Neuron (in vitro differentiated cells): ENCODE measurements at regions not wholly inside any gene's neighbourhood (a gene's known extent, or its start where the extent isn't known, plus 50 kb on each side); places are given as distances from the start of the nearest gene placed in this dataset.
A peak's percentile ranks its signal among the peaks of the same experiment; 100 is the strongest.

Source experiments
- H2AFZ ChIP-seq: one replicate; pipeline ENCODE4 v1.6.1; 2013; ENCODE audit warnings: low read depth, mild to moderate bottlenecking, inconsistent platforms, low read length, moderate library complexity
- H3K27me3 ChIP-seq: one replicate; pipeline ENCODE4 v1.6.1; 2013; ENCODE audit warnings: low read length; ENCODE audit not compliant: insufficient read depth
- H3K36me3 ChIP-seq: one replicate; pipeline ENCODE4 v1.6.1; 2013; ENCODE audit warnings: low read length; ENCODE audit not compliant: insufficient read depth
- H3K4me1 ChIP-seq: one replicate; pipeline ENCODE4 v1.6.1; 2013; ENCODE audit warnings: low read length; ENCODE audit not compliant: insufficient read depth
- H3K4me3 ChIP-seq: 2 replicates; pipeline ENCODE4 v1.5.1; 2013; ENCODE audit warnings: mild to moderate bottlenecking, low read length, moderate library complexity
- H3K9me3 ChIP-seq: one replicate; pipeline ENCODE4 v1.6.1; 2013; ENCODE audit warnings: low read length

DNA sequence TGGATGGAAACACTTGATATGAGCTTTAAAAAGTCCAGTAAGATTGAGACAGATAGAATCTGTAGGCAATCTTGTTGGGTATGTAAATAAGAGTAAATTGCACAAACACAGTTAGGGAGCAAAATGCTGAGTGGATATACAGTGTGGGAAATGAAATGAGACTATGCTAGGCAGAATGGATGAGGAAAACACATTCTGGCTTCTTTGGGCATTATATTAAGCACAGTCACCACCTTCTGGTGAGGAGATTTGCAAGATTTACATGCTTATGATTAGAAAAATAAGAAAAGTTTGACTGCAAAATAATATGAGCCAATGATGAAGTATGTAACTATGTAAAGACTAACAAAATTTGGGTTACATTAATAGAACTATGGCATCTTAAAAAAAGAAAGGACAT lies 2165.0 kb upstream of the CELF4 start:
- Histone ChIP-seq H2AFZ (no peak overlapping the region), H3K9me3 (no peaks in the 10 kb centered on the region), H3K36me3 (no peaks in the 10 kb centered on the region), H3K4me1 (peaks cover 15% of the 10 kb centered on the region), H3K27me3 (no peaks in the 10 kb centered on the region), H3K4me3 (no peak overlapping the region)

DNA sequence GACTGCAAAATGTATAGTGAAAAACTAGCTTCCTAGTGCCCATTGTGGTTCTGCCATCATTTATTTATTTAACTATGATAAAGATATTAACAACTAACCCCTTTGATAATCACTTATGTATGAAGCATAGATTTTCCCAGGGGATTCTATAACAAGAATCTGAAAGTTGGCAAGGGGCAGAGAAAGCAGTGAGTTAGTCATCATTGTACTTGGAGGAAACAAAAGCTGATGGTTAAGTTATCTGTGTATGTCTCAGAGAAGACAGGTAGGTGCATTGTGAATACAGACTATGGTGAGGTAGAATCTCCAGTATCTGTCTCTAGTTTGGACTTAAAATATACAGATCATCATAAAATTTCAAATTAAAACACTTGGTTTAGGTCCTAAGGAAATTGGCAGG lies 2159.1 kb upstream of the CELF4 start:
- Histone ChIP-seq H2AFZ (no peak overlapping the region), H3K4me1 (peaks cover 10% of the 10 kb centered on the region), H3K9me3 (no peaks in the 10 kb centered on the region), H3K4me3 (no peak overlapping the region), H3K27me3 (no peaks in the 10 kb centered on the region), H3K36me3 (no peaks in the 10 kb centered on the region)

DNA sequence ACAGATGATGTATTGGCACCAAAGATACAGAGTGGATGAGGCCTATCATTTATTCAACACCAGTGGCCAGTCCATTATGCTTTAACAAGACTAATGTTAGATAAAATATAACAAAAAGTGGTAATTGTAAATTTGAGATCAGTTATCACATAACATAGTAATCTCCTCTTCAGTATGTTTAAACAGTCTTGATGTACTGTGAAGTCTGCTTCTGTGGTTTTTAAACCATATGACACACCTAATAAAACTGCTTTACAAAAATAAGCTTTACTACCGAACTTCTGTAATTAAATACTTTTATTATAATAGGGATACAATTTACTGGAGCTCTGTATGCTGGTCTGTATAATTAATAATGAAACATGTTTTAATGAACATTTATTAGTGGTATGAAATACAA lies 2156.1 kb upstream of the CELF4 start:
- H3K9me3 ChIP-seq = no peaks in the 10 kb centered on the region
- no peak overlapping the region for H3K4me3 ChIP-seq
- H2AFZ ChIP-seq = no peak overlapping the region

DNA sequence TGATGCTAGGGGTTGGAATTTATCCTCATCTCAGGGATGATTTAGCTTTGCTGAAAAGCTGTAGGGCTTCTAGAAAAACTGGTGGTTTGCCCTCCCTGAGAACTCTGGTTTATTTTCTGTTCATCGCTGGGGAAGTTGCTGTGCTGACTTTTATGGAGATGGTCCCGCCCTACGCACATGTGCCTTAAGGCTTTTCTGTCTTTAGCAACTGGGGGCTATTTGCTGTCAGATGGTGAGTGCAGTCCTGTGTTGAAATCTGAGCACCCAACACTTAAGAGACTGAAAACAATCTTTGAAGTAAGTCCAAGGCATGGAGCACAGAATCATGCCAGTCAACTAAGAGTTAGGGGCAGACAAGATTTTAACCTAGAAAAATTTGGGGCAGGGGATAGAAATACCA lies 2148.4 kb upstream of the CELF4 start:
- Histone ChIP-seq H3K4me3 (no peak overlapping the region), H3K27me3 (no peaks in the 10 kb centered on the region), H2AFZ (no peak overlapping the region), H3K36me3 (no peaks in the 10 kb centered on the region), H3K4me1 (peaks cover 13% of the 10 kb centered on the region), H3K9me3 (no peaks in the 10 kb centered on the region)

More for the DNA sequence above, 2156.1 kb upstream of the CELF4 start:
- no peaks in the 10 kb centered on the region for H3K36me3 ChIP-seq
- no peaks in the 10 kb centered on the region for H3K27me3 ChIP-seq
- no peaks in the 10 kb centered on the region for H3K4me1 ChIP-seq

DNA sequence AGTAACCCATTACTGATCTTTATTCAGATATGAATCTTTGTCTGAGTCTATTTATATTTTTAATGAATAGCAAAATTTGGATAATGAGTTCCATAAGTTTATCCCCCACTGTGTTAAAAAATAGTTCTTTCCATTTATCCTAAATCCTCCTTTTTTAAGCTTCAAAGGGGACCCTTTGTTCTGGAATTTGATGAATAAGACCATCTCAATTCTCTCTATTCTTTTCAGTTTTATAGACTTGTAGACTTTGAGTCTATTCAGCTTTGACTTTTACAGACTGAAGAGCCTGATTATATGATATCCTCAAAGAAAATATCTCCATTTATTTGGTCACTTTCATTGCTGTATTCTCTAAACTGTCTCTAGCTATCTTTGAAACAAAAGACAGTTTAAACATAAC lies 2146.1 kb upstream of the CELF4 start:
- H3K9me3 ChIP-seq = no peaks in the 10 kb centered on the region
- no peaks in the 10 kb centered on the region for H3K27me3 ChIP-seq
- H3K36me3 ChIP-seq = peaks cover 1% of the 10 kb centered on the region
- H3K4me3 ChIP-seq = no peak overlapping the region
- H3K4me1 ChIP-seq = peaks cover 13% of the 10 kb centered on the region
- no peak overlapping the region for H2AFZ ChIP-seq

DNA sequence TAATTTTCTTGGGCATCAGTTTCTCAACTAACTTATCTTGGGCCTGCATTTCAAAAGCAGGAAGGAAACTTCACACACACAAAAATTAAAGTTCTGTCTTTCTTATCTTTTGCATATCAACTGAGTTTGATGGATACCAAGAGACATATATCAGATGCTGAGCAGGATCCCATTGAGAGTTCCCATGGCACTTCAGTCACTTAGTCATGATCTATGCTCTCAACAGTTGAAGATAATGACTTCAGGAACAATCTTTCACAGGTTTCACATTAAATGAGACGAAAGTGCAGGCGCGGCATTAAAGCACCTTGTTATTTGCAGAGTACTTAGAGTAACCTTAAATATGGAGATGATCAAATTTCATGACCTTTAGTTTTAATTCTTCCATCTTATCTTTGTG lies 2139.8 kb upstream of the CELF4 start:
- no peaks in the 10 kb centered on the region for H3K27me3 ChIP-seq
- no peak overlapping the region for H3K4me3 ChIP-seq
- H3K4me1 ChIP-seq = peaks cover 21% of the 10 kb centered on the region
- H3K36me3 ChIP-seq = peaks cover 1% of the 10 kb centered on the region
- H2AFZ ChIP-seq = no peak overlapping the region
- H3K9me3 ChIP-seq = peaks cover 2% of the 10 kb centered on the region

DNA sequence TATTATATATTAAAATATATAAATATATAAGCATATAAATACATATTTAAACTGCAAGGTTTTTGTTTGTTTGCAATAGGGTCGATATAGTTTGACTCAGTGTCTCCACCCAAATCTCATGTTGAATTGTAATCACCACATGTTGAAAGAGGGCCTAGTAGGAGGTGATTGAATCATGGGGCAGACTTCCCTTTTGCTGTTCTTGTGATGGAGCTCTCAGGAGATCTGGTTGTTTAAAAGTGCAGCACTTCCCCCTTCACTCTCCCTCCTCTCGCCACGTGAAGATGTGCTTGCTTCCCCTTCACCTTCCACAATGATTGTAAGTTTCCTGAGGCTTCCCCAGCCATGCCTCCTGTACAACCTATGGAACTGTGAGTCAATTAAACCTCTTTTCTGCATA lies 2137.3 kb upstream of the CELF4 start:
- Histone ChIP-seq H3K27me3 (no peaks in the 10 kb centered on the region), H3K4me3 (no peak overlapping the region), H3K36me3 (peaks cover under 1% of the 10 kb centered on the region), H3K4me1 (peaks cover 15% of the 10 kb centered on the region), H3K9me3 (peaks cover 2% of the 10 kb centered on the region), H2AFZ (no peak overlapping the region)

DNA sequence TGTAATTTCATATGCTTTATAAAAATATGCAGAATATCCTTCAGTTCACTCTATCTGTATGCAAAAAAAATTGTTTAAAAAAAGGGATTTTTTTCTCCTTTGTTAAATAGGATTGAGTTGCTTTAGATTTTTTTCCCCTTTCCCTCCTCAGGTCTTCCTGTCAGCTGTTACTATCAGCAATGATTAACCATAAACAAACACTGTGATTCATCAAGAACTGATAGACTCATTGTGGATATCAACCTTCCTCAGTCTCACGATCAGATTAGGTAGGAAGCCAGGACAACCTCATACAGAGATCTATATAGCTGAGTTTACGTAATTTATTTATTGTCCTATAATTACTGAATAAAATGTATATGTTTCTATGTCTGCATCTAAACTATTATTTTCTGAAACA lies 2136.2 kb upstream of the CELF4 start:
- Histone ChIP-seq H3K9me3 (peaks cover 2% of the 10 kb centered on the region), H2AFZ (no peak overlapping the region), H3K4me1 (peaks cover 15% of the 10 kb centered on the region), H3K27me3 (no peaks in the 10 kb centered on the region), H3K36me3 (no peaks in the 10 kb centered on the region), H3K4me3 (no peak overlapping the region)

DNA sequence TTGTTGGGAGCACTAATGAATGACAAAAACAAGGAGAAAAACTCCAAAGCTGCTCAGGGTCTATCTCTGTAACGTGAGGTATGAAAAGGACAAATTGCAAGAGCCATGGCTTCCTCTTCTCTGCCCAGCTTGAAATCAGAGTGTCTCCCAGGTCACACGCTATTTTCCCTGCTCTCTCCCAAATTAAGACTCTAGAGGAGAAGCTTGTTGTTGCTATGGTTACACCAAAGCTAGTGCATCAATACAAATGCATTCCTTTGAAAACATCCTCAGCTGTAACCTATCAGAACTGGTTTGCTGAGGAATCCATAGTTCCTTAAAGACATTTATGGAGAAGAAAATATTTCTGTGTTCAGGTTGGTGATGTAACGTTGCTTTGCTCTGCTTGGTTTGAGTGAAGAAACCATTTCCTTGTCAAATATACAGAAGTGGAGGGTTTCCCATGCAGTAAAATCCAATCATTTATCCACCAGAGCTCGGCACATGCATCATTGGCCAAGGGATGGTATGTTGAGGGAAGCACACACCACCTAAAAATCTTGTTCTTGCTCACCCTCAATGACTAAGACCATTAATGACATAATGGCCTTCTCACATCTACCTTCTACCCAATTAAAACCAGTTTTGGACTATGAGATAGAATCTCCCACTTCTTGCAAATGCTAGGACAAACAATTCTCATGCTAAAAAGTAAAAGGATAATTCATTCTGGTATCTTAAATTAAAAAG lies 2135.6 kb upstream of the CELF4 start:
- Histone ChIP-seq H3K4me1 (peaks cover 15% of the 10 kb centered on the region), H3K36me3 (no peaks in the 10 kb centered on the region), H3K27me3 (no peaks in the 10 kb centered on the region), H3K4me3 (no peak overlapping the region), H3K9me3 (peaks cover 2% of the 10 kb centered on the region), H2AFZ (no peak overlapping the region)

DNA sequence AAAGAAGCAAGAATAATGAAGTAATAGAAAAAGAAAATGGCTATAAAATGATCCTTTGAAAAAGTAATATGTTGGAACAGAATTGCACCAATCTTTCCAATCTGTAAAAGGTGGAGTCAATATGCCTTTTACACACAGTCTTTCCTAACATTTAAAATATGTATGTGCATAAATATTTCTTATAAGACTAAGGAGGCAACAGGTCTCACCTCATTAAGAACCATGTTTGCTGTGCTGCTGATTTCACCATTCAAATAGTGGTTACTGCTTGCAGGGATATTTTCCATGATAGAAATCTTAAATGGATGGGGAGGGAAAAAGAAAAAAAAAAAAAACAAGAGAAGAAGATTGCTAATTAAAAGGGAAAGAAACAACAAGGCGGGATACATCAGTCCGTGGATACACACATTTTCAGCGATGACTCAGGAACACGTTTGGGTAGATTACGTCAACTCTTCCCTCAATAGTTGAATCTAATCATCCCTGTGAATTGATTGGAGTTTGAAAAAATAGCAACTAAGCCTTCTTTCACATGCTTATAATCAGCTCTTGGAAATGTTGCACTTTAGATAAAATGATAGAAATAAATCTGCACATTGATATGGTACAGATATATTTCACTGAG lies 2133.9 kb upstream of the CELF4 start:
- Histone ChIP-seq H3K9me3 (peaks cover 2% of the 10 kb centered on the region), H3K4me1 (peaks cover 15% of the 10 kb centered on the region), H3K4me3 (no peak overlapping the region), H3K36me3 (no peaks in the 10 kb centered on the region), H3K27me3 (no peaks in the 10 kb centered on the region), H2AFZ (no peak overlapping the region)

DNA sequence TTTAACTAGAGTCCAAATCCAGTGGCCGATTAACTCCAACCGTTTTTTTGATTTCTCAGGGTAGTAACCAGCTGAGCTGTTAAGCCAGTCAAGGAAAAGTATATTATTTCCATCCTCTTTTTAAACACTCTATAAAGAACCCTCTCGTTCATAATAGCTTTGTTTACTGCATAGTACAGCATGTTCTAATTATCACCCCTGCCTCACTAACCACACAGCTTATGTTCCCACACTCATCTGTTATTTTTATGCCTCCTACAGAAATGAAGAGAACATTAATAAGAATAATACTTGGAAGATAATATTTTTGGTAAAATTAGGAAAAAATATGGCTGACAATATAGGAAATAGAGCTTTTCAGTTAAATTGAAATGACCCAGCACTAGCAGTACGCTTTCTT lies 2132.8 kb upstream of the CELF4 start:
- peaks cover 2% of the 10 kb centered on the region for H3K9me3 ChIP-seq
- no peaks in the 10 kb centered on the region for H3K36me3 ChIP-seq
- no peak overlapping the region for H2AFZ ChIP-seq
- no peak overlapping the region for H3K4me3 ChIP-seq
- peaks cover 16% of the 10 kb centered on the region for H3K4me1 ChIP-seq
- H3K27me3 ChIP-seq = no peaks in the 10 kb centered on the region

DNA sequence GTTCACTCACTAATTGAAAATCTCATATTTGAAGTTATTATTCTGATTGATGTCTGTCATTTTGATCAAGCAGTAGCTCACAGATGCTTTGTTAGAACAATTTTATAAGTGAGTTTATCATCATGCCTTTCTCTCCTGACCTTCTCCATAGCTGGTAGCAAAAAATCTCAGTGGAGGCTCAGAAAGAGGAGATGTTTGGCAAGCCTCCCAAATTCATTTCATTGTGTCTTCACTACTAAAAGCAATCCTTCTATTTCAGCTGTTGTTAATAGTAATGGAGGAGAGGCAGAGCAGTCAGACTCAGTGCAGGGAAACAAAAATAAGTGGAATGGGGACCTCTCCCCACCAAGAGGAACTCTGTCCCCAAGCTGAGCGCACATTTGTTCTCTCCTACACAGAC lies 2127.8 kb upstream of the CELF4 start:
- Histone ChIP-seq H3K27me3 (no peaks in the 10 kb centered on the region), H3K4me3 (no peak overlapping the region), H2AFZ (no peak overlapping the region), H3K9me3 (no peaks in the 10 kb centered on the region), H3K36me3 (no peaks in the 10 kb centered on the region), H3K4me1 (peaks cover 15% of the 10 kb centered on the region)

DNA sequence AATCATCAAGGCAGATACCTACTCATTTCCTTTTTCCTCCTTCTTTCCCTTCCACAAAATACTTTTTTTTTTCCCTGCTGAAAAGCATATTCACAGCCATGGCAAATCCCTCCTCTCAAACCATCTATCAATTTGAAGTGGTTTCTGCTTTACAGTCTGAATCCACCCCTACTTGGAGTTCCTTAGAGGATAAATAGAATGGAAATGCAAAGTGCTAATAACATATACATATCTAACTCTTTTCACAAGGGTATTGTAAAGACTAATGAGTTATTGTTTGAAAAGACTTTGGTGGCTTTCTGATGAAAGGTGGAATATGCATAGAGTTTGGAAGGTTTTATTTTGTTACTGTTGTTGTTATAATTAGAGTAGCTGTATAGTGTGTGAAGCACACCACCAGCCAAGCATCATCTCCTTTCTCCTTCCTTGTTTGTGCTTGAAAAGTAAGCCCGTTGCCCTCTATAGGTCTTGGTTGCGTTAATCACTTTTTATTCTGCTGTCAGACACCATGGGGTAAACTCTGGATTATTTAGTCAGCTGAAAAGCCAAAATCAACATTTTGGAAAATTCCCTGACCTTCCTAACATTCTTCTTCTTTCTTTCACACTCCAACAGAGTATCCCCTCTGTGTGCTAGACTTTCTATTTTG lies 2126.9 kb upstream of the CELF4 start:
- Histone ChIP-seq H3K27me3 (no peaks in the 10 kb centered on the region), H3K4me3 (no peak overlapping the region), H3K36me3 (no peaks in the 10 kb centered on the region), H3K9me3 (no peaks in the 10 kb centered on the region), H3K4me1 (peaks cover 15% of the 10 kb centered on the region), H2AFZ (peak overlapping the region; percentile 22)
